ENCODE measurements at regions not wholly inside any gene's neighbourhood (a gene's known extent, or its start where the extent isn't known, plus 50 kb on each side); places are given as distances from the start of the nearest gene placed in this dataset.

DNA sequence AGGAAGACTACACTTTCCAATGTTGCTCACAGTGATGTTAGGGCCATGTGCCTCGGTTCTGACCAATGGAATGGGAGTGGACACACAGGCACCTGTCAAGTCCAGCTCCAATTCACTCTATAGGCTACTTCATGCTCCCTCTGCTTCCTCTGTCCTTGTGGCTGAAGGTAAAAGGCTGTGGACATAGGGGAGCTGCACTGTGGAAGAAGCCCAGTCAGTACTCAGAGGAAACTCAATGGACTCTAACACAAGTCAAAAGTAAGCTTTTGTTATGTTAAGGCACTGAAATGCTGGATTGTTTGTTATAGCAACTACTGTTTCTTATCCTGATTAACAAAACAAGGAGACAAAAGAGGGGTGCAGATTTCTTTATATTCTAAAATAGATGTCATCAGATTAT lies 278.2 kb downstream of the BCL11B start:
- no peak overlapping the region for H3K4me3 ChIP-seq (ENCODE audit: low read depth, low read length)
- no peak for DNase-seq (ENCODE audit: low read depth)

DNA sequence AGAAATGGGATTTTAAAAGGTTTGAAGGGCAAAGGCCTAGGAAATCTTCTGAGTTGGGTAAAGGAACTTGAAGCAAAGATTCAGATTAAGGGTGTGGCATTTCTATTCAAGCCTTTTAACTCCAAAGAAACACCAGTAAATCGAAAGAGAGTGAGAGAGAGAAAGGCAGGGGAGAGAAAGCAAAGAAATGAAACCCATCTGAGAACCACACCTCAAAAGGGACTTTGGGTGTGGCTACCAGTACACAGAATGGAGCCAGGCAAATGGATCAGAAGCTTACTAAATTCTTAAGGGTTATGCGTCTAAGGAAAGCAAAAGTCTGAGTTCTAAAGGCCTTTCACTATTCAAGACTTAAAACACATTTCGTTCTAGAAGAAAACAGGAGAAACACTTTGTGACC lies 277.4 kb downstream of the BCL11B start:
- H3K4me3 ChIP-seq (ENCODE audit: low read depth, low read length): no peak overlapping the region

DNA sequence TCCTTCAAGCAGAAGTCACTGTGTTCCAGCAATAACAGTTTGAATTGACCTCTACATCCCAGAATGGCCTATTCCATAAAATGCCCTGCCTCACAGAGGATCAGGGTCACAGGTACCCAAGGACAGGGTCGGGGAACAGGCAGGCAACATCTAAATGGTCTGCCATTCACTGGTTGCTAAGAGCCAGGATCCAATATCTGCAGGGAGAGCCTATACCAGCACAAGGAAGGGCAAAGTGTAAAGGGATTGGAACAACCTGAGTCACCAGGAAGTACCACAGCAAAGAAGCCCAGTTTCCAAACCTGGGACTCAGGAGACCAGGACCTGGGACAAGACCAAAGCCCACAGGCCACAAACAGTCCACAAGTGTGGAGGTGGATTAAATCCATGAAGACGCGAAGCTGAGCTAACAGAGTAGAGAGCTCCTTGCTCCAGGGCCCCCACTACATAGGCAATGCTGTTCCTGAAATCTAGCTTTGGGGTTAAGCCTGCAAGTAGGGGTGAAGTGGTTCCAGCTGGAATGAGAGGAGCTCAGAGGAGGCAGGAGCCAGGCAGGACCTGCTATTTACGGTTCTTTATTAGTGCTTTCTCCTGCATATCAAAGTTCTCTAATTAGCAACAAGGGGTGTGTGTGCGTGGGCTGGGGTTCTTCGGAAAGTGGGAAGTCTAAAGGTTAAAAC lies 274.3 kb downstream of the BCL11B start:
- DNase-seq (ENCODE audit: low read depth): no peak
- no peak overlapping the region for H3K4me3 ChIP-seq (ENCODE audit: low read depth, low read length)

More for the DNA sequence above, 277.4 kb downstream of the BCL11B start:
- no peak for DNase-seq (ENCODE audit: low read depth)

DNA sequence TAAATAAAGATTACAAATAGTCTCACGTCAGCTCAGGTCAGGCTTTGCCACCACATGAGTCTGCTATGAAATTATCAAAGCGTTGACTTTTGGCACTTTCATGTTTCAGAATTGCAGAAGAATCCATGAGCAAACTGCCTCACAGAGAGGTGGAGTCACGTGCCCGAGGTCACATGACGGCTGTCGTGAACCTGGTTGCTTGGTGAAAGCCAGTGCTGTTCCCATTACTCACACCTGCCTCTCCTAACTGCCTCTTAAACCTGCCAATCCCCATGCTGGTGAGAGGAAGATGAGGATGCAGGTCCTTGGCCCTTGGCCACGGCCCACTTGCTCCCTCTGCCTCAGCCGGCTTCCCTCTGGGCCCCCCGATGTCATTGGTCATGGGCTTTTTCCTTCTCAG lies 272.7 kb downstream of the BCL11B start:
- DNase-seq (ENCODE audit: low read depth): no peak

DNA sequence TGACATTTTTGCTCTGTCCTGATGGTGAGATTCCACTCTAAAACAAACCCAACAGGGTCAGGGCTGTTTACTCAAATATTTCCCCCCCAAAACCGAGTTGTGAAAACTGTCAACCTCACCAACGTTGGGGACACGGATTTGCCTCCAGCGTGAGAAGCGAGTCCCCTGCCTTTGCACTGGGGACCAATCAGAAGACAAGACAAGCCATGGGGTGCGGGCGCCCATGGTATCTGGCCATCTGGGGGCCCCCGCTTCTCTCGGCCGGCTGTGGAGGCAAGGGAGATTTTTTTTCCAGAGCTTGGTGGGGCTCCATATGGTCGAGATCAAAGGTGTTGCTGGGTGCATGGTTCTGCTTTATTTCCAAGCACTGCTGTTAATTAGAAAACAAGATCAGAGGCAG lies 272.1 kb downstream of the BCL11B start:
- no peak overlapping the region for H3K4me3 ChIP-seq (ENCODE audit: low read depth, low read length)
- no peak for DNase-seq (ENCODE audit: low read depth)

More for the DNA sequence above, 272.7 kb downstream of the BCL11B start:
- H3K4me3 ChIP-seq (ENCODE audit: low read depth, low read length): no peak overlapping the region

- DNase-seq (ENCODE audit: low read depth): no peak
- no peak overlapping the region for H3K4me3 ChIP-seq (ENCODE audit: low read depth, low read length)
Observed at GRCh38 chr14:99001241-99001640, 270.8 kb downstream of the BCL11B start.

DNA sequence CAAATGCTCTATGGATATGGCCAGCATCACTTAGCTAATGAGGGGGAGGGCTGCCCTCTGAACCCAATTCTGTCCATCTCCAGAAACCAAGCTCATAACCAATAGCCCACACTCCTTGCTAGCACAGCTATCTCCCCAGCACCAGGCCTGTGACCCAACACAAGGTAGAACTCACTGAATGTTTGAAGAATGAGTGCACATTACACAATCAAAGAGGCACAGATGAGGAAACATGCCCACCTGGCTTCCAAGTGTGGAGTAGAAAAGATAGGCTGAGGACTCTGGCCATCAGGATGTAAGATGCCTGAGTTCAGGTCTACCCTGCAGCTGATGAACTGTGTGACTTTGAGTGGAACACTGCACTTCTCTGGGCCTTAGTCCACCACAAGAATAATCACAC lies 268.4 kb downstream of the BCL11B start:
- H3K4me3 ChIP-seq (ENCODE audit: low read depth, low read length): no peak overlapping the region
- DNase-seq (ENCODE audit: low read depth): no peak

GRCh38 chr14:99004112-99004511 lies 267.9 kb downstream of the BCL11B start:
- DNase-seq (ENCODE audit: low read depth): no peak
- no peak overlapping the region for H3K4me3 ChIP-seq (ENCODE audit: low read depth, low read length)

DNA sequence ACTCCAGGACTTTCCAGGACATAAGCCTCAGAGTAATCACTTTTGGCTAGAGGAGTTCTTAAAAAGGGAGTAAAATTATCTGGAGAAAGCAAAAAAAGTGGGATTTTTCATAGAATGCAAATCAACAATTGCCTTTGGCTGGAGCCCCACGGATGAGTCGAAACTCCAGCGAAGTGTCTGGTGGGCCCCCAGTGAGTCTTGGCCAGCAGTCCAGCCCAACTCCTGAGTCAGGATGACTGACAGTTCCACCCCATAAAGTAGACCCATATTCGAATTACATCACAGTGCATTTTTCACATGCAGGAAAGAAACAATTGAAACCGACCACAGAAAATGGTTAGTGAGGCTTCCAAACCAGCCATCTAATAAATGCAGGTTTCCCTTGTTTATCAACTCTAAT lies 265.7 kb downstream of the BCL11B start:
- no peak for DNase-seq (ENCODE audit: low read depth)
- no peak overlapping the region for H3K4me3 ChIP-seq (ENCODE audit: low read depth, low read length)

DNA sequence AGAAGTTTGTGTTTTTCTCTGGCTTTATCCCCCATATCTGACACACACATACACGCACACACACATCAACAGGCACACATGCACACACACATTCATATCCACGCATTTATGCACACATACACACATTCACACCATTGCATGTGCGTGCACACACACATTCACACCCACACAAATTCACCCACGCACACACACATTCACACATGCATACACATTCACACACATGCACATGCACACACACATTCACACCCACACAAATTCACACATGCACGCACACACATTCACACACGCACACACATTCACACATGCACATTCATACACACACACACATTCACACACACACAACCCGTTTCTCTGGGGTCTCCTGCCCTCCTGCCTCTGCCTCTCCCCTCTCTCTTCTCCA lies 264.2 kb downstream of the BCL11B start:
- no peak overlapping the region for H3K4me3 ChIP-seq (ENCODE audit: low read depth, low read length)
- no peak for DNase-seq (ENCODE audit: low read depth)

- no peak for DNase-seq (ENCODE audit: low read depth)
- H3K4me3 ChIP-seq (ENCODE audit: low read depth, low read length): no peak overlapping the region
Observed at GRCh38 chr14:99009871-99010270, 262.1 kb downstream of the BCL11B start.

DNA sequence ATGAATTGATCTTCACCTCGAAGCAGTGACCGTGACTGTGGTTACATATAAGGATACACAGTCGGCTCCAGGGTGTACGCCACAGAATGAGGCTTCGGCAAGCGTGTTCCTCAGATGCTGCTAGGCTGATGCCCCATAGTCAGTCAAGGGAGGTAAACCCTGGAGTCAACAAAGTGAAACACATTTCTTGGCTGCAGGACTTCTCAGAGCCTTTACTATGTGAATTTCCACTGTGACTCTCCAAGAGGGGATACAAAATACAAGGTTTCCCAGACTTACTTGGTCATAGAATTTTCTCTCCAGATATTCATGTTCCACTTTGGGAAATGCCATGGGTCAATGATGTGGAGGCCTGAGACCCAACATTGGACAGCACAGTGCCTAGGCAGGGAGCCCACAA lies 260.6 kb downstream of the BCL11B start:
- no peak for DNase-seq (ENCODE audit: low read depth)
- no peak overlapping the region for H3K4me3 ChIP-seq (ENCODE audit: low read depth, low read length)

- H3K4me3 ChIP-seq (ENCODE audit: low read depth, low read length): no peak overlapping the region
- DNase-seq (ENCODE audit: low read depth): no peak
Observed at GRCh38 chr14:99012703-99013102, 259.3 kb downstream of the BCL11B start.

DNA sequence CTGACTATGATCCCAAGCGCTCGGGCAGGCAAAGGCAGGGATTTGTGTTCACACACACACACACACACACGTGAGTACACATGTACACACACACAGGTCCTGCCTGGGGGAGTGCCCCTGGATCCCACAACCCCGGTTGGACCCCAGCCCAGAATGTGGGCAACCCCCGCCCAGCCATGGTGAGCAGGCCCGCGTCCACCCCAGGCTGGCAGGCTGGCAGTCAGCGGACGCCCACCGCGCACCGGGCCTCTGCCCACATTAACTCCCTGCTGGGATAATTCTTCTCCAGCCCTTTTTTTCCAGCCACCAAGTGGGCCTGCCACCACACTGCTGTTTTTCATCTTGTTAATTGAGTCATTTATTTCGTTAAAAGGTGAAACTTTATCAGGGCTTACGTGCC lies 256.2 kb downstream of the BCL11B start:
- no peak overlapping the region for H3K4me3 ChIP-seq (ENCODE audit: low read depth, low read length)
- no peak for DNase-seq (ENCODE audit: low read depth)

DNA sequence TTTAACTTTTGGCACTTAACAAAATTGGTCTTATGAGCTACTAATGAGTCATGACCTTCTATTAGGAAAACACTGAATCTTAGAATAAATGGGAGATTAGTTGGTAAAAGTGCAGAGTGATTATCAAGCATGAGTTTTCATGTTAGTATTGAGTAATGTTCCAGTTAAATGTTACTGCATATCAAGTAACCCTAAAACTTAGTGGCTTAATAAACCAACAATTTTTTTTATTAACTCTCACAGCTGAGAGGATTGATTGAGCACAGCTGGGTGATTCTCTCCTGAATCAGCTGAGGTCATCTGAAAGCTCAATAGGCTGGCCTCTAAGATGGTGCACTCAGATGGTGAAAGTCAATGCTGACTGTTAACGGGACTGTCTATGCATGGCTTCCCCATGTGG lies 248.6 kb downstream of the BCL11B start:
- no peak overlapping the region for H3K4me3 ChIP-seq (ENCODE audit: low read depth, low read length)
- DNase-seq (ENCODE audit: low read depth): no peak

- H3K4me3 ChIP-seq (ENCODE audit: low read depth, low read length): no peak overlapping the region
- no peak for DNase-seq (ENCODE audit: low read depth)
Observed at GRCh38 chr14:99024926-99025325, 247.1 kb downstream of the BCL11B start.

- DNase-seq (ENCODE audit: low read depth): no peak
- H3K4me3 ChIP-seq (ENCODE audit: low read depth, low read length): no peak overlapping the region
Observed at GRCh38 chr14:99025418-99025817, 246.6 kb downstream of the BCL11B start.

DNA sequence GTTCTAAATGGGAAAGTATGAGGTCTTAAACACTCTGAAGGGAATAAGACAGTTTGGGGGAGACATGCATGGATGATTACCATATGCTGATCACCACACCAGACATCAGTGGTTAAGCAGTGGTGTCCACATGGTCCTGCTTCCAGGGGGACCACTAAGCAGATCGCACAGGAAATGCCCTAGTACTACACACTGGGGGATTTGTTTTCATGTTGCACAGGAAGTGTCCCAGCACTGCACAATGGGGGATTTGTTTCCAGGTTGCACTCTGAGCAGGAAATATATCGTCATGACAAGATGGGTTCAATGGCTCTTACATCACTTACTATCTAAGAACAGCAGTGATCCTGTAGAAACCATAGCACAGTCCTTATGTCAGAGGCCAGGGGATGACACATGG lies 245.5 kb downstream of the BCL11B start:
- H3K4me3 ChIP-seq (ENCODE audit: low read depth, low read length): no peak overlapping the region
- DNase-seq (ENCODE audit: low read depth): no peak

DNA sequence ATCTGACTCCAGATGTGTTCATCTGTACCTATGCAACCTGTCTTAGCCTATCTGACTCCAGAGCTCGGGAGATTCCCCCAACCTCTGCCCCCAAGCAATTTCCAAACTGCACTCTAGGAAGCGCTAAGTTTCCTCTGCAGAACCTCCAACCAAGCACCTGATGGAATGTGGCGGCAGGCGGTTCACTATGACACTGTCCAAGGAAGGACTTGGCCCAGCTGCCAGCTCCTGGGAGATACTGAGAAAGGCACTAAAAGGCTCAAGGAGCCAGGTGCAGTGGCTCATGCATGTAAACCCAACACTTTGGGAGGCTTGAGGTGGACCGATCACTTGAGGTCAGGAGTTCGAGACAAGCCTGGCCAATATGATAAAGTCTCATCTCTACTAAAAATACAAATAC lies 244.0 kb downstream of the BCL11B start:
- no peak overlapping the region for H3K4me3 ChIP-seq (ENCODE audit: low read depth, low read length)
- no peak for DNase-seq (ENCODE audit: low read depth)

GRCh38 chr14:99028521-99028920 lies 243.5 kb downstream of the BCL11B start:
- no peak overlapping the region for H3K4me3 ChIP-seq (ENCODE audit: low read depth, low read length)
- DNase-seq (ENCODE audit: low read depth): no peak

DNA sequence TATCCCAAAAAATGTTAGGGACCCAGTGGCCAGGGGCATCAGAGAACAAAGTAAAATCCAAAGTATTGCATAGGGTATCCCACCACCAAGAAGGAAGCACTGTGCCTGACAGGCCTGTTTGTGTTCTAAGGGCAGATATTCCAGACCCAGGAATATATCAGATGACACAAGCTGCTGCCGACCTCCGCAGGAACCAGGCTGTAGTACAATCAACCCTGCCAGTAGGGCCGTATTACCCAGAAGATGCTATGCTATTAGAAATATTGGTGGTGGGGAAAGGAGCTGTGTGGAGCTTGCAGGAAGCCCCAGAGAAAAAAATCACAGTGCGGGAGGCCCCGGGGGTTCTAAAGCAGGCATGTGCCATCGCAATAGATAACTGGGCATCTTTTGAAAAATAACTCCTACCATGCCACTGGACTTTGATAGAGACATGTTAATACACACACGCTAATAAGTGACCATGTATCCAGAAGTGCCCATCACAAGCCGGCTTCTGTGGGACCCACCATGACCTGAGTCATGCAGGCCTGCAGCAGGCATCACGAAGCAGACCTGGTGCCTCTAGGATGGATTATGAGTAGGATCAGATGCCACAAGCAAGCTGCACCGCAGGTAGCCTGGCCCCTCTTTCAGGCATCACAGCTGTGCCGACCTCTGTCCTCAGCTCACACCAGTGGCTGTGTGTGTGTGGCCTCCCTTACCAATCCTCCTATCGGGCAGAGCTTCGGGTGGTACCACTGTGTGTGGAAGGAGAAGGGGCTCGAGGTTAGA lies 242.7 kb downstream of the BCL11B start:
- no peak overlapping the region for H3K4me3 ChIP-seq (ENCODE audit: low read depth, low read length)
- no peak for DNase-seq (ENCODE audit: low read depth)
